ENCODE measurements at regions not wholly inside any gene's neighbourhood (a gene's known extent, or its start where the extent isn't known, plus 50 kb on each side); places are given as distances from the start of the nearest gene placed in this dataset.

DNA sequence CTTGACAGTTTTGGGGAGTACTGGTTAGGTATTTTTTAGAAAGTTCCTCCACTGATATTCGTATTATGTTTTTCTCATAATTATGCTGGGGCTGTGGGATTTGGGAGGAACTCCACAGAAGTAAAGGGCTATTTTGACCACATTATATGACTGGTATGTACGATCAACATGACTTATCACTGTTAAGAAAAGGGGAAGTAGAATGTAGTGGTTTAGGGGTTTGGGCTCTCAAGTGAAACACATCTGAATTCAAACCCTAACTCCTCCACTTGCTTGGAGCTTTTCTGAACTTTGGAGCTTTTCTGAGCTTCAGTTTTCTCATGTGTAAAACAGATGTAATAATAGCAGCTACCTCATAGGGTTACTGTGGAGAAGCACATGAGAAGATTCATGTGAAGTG, 96.4 kb upstream of the C1GALT1C1 start:
- TF ChIP-seq, protein P1, sequence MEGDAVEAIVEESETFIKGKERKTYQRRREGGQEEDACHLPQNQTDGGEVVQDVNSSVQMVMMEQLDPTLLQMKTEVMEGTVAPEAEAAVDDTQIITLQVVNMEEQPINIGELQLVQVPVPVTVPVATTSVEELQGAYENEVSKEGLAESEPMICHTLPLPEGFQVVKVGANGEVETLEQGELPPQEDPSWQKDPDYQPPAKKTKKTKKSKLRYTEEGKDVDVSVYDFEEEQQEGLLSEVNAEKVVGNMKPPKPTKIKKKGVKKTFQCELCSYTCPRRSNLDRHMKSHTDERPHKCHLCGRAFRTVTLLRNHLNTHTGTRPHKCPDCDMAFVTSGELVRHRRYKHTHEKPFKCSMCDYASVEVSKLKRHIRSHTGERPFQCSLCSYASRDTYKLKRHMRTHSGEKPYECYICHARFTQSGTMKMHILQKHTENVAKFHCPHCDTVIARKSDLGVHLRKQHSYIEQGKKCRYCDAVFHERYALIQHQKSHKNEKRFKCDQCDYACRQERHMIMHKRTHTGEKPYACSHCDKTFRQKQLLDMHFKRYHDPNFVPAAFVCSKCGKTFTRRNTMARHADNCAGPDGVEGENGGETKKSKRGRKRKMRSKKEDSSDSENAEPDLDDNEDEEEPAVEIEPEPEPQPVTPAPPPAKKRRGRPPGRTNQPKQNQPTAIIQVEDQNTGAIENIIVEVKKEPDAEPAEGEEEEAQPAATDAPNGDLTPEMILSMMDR (IDR thresholded peaks at IDR 0.05) = no peak
- TF ChIP-seq POLR2A (IDR thresholded peaks at IDR 0.05) = no peak
